Heart left ventricle (tissue), 13 donors: ENCODE measurements at regions not wholly inside any gene's neighbourhood (a gene's known extent, or its start where the extent isn't known, plus 50 kb on each side); places are given as distances from the start of the nearest gene placed in this dataset.

Source experiments
- CTCF ChIP-seq, 12 donors: fragments of 200-600 bp; sonication (generic) in 4 of 12; IDR thresholded peaks; one replicate each; pipeline versions ENCODE4 v1.5.0 to v1.8.0; 2018 to 2022; ENCODE audit warnings: antibody characterized with exemption in 12 of 12, mild to moderate bottlenecking in 5 of 12
- POLR2A ChIP-seq, 2 donors: fragments of 450-650 bp; IDR thresholded peaks; one replicate each; pipeline ENCODE4 v1.6.1; 2017; ENCODE audit warnings: antibody characterized with exemption in 2 of 2, mild to moderate bottlenecking in 2 of 2, moderate library complexity in 2 of 2
- donor health status: ischemic (EF 13 %, LVEDD 7.1; RV severe dilation, severe dysfunction).
- donor health status: DM: no; HTN: yes; CAD: no.
- donor health status: DM: no; HTN: no; CAD: no.
- donor health status: ischemic (EF 25% LVEDD 6.9; RV normal size, moderate dysfunction).
- donor health status: ischemic (EF 25% LVEDD 5.7; RV mildly dilated, moderate dysfunction).
- donor health status: ischemic (EF 35%, LVEDD 5.7; RV mildly dilated, moderate dysfunction).
- donor health status: nonischemic (EF 11% LVEDD 7.7; RV severe dilation, severe dysfunction).
- donor health status: DM: yes; HTN: yes; CAD: no.
- donor health status: PGD.
- donor health status: ischemic (EF 29% LVEDD 5.4; RV normal size, mild dysfunction).
- donor health status: nonischemic (EF 23%, LVEDD 6.1; RV moderate dilation, normal function).

GRCh38 chr5:158364367-158364766 lies 505.4 kb upstream of the CLINT1 start:
- TF ChIP-seq CTCF (IDR thresholded peaks at IDR 0.05), result no peak
- no peak for TF ChIP-seq POLR2A (IDR thresholded peaks at IDR 0.05)
